ENCODE measurements at regions not wholly inside any gene's neighbourhood (a gene's known extent, or its start where the extent isn't known, plus 50 kb on each side); places are given as distances from the start of the nearest gene placed in this dataset.

- 94 to 96% methylated on average over 3 to 5 of the region's 6 CpGs for WGBS, 2 experiments (ENCODE audit: insufficient coverage in 2 of 2)
- no peaks in the 10 kb centered on the region for H3K9me3 ChIP-seq (ENCODE audit: control insufficient read depth, low read length)
- no peaks in the 10 kb centered on the region for H3K4me1 ChIP-seq (ENCODE audit: control insufficient read depth, insufficient read depth, low read length, poor library complexity, severe bottlenecking)
- H3K36me3 ChIP-seq (ENCODE audit: control insufficient read depth, insufficient read depth, low read length): no peaks in the 10 kb centered on the region
- H3K4me3 ChIP-seq (ENCODE audit: extremely low read depth, insufficient read depth, low read length, poor library complexity, severe bottlenecking): no peak overlapping the region
- no peak overlapping the region for H3K27ac ChIP-seq (ENCODE audit: low read depth, low read length, severe bottlenecking)
These were observed 467.2 kb upstream of the ARGLU1 start for GRCh38 chr13:107035186-107035585.

DNA sequence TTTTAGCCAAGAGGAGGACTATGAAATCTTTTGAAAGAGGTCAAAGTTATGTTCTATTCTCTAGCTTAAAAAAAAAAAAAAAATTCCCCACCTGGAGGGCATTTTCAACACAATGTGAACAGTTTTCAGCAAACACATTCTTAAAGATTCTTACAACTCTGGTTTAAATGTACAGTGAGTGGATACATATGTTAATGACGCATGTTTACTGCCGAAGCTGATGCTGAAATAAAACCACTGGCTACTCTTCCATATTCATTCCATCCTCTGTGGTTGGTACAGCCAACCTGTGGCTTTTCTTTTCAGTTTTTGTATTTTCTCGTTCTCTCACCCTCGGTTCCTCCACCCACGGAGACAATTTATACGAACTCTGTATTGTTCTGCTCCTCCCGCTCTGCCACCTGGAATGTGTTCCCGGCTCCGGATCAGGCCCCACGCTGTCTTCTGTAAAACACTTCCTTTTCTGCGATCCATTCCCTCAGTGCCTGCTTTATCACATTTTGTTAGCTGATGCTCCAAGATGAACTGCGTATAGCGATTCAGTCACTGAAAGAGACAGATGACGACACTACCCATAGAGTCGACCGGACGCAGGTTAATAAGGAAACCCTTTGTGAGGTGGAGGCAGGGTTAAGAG is 466.4 kb upstream of the ARGLU1 start:
- Histone ChIP-seq H3K4me1 (ENCODE audit: control insufficient read depth, insufficient read depth, low read length, poor library complexity, severe bottlenecking) (no peaks in the 10 kb centered on the region), H3K27ac (ENCODE audit: low read depth, low read length, severe bottlenecking) (no peak overlapping the region), H3K36me3 (ENCODE audit: control insufficient read depth, insufficient read depth, low read length) (no peaks in the 10 kb centered on the region), H3K4me3 (ENCODE audit: extremely low read depth, insufficient read depth, low read length, poor library complexity, severe bottlenecking) (no peak overlapping the region), H3K9me3 (ENCODE audit: control insufficient read depth, low read length) (no peaks in the 10 kb centered on the region)
- 83 to 91% methylated on average over 15 to 16 of the region's 17 CpGs for WGBS, 2 experiments (ENCODE audit: insufficient coverage in 2 of 2)

DNA sequence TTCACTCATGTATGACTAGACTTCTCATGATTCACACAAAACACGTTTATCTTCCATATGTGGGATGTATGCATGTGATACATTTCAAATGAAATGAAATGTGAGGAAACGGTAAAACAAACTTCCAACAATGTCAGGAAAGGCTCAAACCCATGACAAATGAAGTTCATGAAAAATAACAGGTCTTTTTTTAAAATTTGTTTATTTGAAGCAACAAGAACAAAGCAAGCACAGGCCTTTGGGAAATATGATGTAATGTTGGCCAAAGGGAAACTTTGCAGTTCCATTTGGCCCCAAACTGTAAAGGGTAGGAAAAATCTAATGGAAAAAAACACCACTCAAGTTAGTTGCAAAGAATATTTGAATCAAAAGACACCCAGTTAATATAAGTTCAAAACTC is 463.8 kb upstream of the ARGLU1 start:
- WGBS, 2 experiments (ENCODE audit: insufficient coverage in 2 of 2): no CpG with 5 or more reads among the region's 2 CpGs
- no peak overlapping the region for H3K27ac ChIP-seq (ENCODE audit: low read depth, low read length, severe bottlenecking)
- H3K4me1 ChIP-seq (ENCODE audit: control insufficient read depth, insufficient read depth, low read length, poor library complexity, severe bottlenecking): no peaks in the 10 kb centered on the region
- H3K4me3 ChIP-seq (ENCODE audit: extremely low read depth, insufficient read depth, low read length, poor library complexity, severe bottlenecking): no peak overlapping the region
- no peaks in the 10 kb centered on the region for H3K36me3 ChIP-seq (ENCODE audit: control insufficient read depth, insufficient read depth, low read length)
- no peaks in the 10 kb centered on the region for H3K9me3 ChIP-seq (ENCODE audit: control insufficient read depth, low read length)

DNA sequence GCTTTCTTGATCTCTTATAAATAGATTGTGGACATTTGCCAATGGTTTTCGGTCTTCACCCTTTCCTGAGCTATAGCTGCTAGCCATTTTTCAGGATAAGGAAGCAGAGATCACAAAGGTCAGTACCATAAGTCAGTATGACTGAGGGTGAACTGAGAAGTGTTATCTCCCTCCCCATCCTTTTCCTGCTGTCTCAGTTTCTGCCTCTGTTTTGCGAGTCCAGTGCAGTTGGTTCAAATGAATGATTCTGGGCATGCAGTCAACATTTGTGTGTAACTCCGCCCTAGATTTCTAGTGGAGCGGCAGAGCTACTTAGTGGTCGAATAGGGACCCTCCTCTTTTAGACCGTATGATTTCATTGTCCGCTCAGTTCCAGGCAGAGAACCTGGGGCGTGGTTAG is 460.8 kb upstream of the ARGLU1 start:
- H3K9me3 ChIP-seq (ENCODE audit: control insufficient read depth, low read length): no peaks in the 10 kb centered on the region
- H3K4me1 ChIP-seq (ENCODE audit: control insufficient read depth, insufficient read depth, low read length, poor library complexity, severe bottlenecking): no peaks in the 10 kb centered on the region
- no peak overlapping the region for H3K4me3 ChIP-seq (ENCODE audit: extremely low read depth, insufficient read depth, low read length, poor library complexity, severe bottlenecking)
- WGBS, 2 experiments (ENCODE audit: insufficient coverage in 2 of 2): 95 to 100% methylated on average over 3 to 8 of the region's 8 CpGs
- no peak overlapping the region for H3K27ac ChIP-seq (ENCODE audit: low read depth, low read length, severe bottlenecking)
- no peaks in the 10 kb centered on the region for H3K36me3 ChIP-seq (ENCODE audit: control insufficient read depth, insufficient read depth, low read length)

GRCh38 chr13:107025991-107026390 is 458.1 kb upstream of the ARGLU1 start:
- H3K4me3 ChIP-seq (ENCODE audit: extremely low read depth, insufficient read depth, low read length, poor library complexity, severe bottlenecking): no peak overlapping the region
- H3K9me3 ChIP-seq (ENCODE audit: control insufficient read depth, low read length): no peaks in the 10 kb centered on the region
- WGBS, 2 experiments (ENCODE audit: insufficient coverage in 2 of 2): 60% methylated on average over 1 of the region's 1 CpG; no CpG with 5 or more reads in 1 of the 2 experiments
- H3K36me3 ChIP-seq (ENCODE audit: control insufficient read depth, insufficient read depth, low read length): no peaks in the 10 kb centered on the region
- no peaks in the 10 kb centered on the region for H3K4me1 ChIP-seq (ENCODE audit: control insufficient read depth, insufficient read depth, low read length, poor library complexity, severe bottlenecking)
- H3K27ac ChIP-seq (ENCODE audit: low read depth, low read length, severe bottlenecking): no peak overlapping the region

GRCh38 chr13:107023335-107023734 is 455.4 kb upstream of the ARGLU1 start:
- H3K9me3 ChIP-seq (ENCODE audit: control insufficient read depth, low read length): no peaks in the 10 kb centered on the region
- H3K27ac ChIP-seq (ENCODE audit: low read depth, low read length, severe bottlenecking): no peak overlapping the region
- H3K4me1 ChIP-seq (ENCODE audit: control insufficient read depth, insufficient read depth, low read length, poor library complexity, severe bottlenecking): no peaks in the 10 kb centered on the region
- H3K4me3 ChIP-seq (ENCODE audit: extremely low read depth, insufficient read depth, low read length, poor library complexity, severe bottlenecking): no peak overlapping the region
- H3K36me3 ChIP-seq (ENCODE audit: control insufficient read depth, insufficient read depth, low read length): no peaks in the 10 kb centered on the region
- no CpG with 5 or more reads among the region's 2 CpGs for WGBS, 2 experiments (ENCODE audit: insufficient coverage in 2 of 2)

GRCh38 chr13:107020393-107020792 is 452.5 kb upstream of the ARGLU1 start:
- 89 to 93% methylated on average over 3 to 6 of the region's 7 CpGs for WGBS, 2 experiments (ENCODE audit: insufficient coverage in 2 of 2)
- H3K4me3 ChIP-seq (ENCODE audit: extremely low read depth, insufficient read depth, low read length, poor library complexity, severe bottlenecking): no peak overlapping the region
- H3K36me3 ChIP-seq (ENCODE audit: control insufficient read depth, insufficient read depth, low read length): no peaks in the 10 kb centered on the region
- H3K27ac ChIP-seq (ENCODE audit: low read depth, low read length, severe bottlenecking): no peak overlapping the region
- no peaks in the 10 kb centered on the region for H3K4me1 ChIP-seq (ENCODE audit: control insufficient read depth, insufficient read depth, low read length, poor library complexity, severe bottlenecking)
- no peaks in the 10 kb centered on the region for H3K9me3 ChIP-seq (ENCODE audit: control insufficient read depth, low read length)

DNA sequence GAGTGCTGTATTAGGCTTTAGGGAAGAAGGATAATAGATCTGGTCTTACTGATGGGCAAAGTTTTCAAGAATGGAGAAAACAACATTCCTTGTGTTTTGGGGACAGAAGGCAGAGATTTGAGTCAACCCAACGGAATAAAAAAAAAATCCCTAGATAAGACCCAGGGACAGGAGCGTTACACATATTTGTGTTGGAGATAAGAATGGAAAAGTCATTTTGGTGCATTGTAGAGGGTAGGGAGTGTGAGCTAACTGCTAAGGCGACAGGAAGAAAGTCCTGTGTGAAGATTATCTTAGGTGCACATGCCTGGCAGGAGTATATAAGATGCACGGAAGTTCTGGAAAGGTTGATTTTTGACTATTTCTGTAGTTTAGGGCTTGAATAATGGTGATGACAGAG is 450.3 kb upstream of the ARGLU1 start:
- no peaks in the 10 kb centered on the region for H3K4me1 ChIP-seq (ENCODE audit: control insufficient read depth, insufficient read depth, low read length, poor library complexity, severe bottlenecking)
- no peaks in the 10 kb centered on the region for H3K9me3 ChIP-seq (ENCODE audit: control insufficient read depth, low read length)
- H3K27ac ChIP-seq (ENCODE audit: low read depth, low read length, severe bottlenecking): no peak overlapping the region
- no peaks in the 10 kb centered on the region for H3K36me3 ChIP-seq (ENCODE audit: control insufficient read depth, insufficient read depth, low read length)
- H3K4me3 ChIP-seq (ENCODE audit: extremely low read depth, insufficient read depth, low read length, poor library complexity, severe bottlenecking): no peak overlapping the region
- 86 to 90% methylated on average over 4 of the region's 4 CpGs for WGBS, 2 experiments (ENCODE audit: insufficient coverage in 2 of 2)

GRCh38 chr13:107006661-107007060 is 438.7 kb upstream of the ARGLU1 start:
- Histone ChIP-seq H3K27ac (ENCODE audit: low read depth, low read length, severe bottlenecking) (no peak overlapping the region), H3K36me3 (ENCODE audit: control insufficient read depth, insufficient read depth, low read length) (no peaks in the 10 kb centered on the region), H3K4me1 (ENCODE audit: control insufficient read depth, insufficient read depth, low read length, poor library complexity, severe bottlenecking) (no peaks in the 10 kb centered on the region), H3K4me3 (ENCODE audit: extremely low read depth, insufficient read depth, low read length, poor library complexity, severe bottlenecking) (no peak overlapping the region), H3K9me3 (ENCODE audit: control insufficient read depth, low read length) (no peaks in the 10 kb centered on the region)
- WGBS, 2 experiments (ENCODE audit: insufficient coverage in 2 of 2): 63 to 100% methylated on average over 1 of the region's 2 CpGs

DNA sequence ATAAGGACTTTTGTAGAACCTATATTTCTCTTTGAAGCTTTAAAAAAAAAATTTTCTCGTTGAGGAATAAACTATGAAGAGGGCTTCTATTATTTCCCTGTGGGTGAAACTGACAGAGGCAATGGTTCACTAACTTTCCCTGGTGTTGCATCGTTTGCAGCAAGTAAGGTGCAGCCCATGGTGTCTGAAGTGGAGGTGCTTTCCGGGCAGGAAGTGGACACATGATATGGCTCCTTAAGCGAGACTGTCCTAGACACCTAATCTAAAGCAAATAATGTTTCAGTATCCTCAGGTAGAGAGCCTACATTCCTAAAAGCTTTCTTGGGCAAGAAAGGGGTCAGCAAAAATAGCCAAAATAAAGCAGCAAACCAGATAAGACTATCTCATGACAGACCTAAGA is 437.6 kb upstream of the ARGLU1 start:
- Histone ChIP-seq H3K9me3 (ENCODE audit: control insufficient read depth, low read length) (no peaks in the 10 kb centered on the region), H3K4me1 (ENCODE audit: control insufficient read depth, insufficient read depth, low read length, poor library complexity, severe bottlenecking) (no peaks in the 10 kb centered on the region), H3K4me3 (ENCODE audit: extremely low read depth, insufficient read depth, low read length, poor library complexity, severe bottlenecking) (no peak overlapping the region), H3K27ac (ENCODE audit: low read depth, low read length, severe bottlenecking) (no peak overlapping the region), H3K36me3 (ENCODE audit: control insufficient read depth, insufficient read depth, low read length) (no peaks in the 10 kb centered on the region)
- 70 to 100% methylated on average over 2 to 3 of the region's 4 CpGs for WGBS, 2 experiments (ENCODE audit: insufficient coverage in 2 of 2)

- Histone ChIP-seq H3K36me3 (ENCODE audit: control insufficient read depth, insufficient read depth, low read length) (no peaks in the 10 kb centered on the region), H3K4me3 (ENCODE audit: extremely low read depth, insufficient read depth, low read length, poor library complexity, severe bottlenecking) (no peak overlapping the region), H3K9me3 (ENCODE audit: control insufficient read depth, low read length) (no peaks in the 10 kb centered on the region), H3K27ac (ENCODE audit: low read depth, low read length, severe bottlenecking) (no peak overlapping the region), H3K4me1 (ENCODE audit: control insufficient read depth, insufficient read depth, low read length, poor library complexity, severe bottlenecking) (no peaks in the 10 kb centered on the region)
- 100% methylated on average over 1 of the region's 3 CpGs; no CpG with 5 or more reads in 1 of the 2 experiments for WGBS, 2 experiments (ENCODE audit: insufficient coverage in 2 of 2)
These were observed 436.0 kb upstream of the ARGLU1 start for GRCh38 chr13:107003911-107004310.

Measured in mesodermal cell (in vitro differentiated cells).